GM12874 (cell line): ENCODE measurements at regions not wholly inside any gene's neighbourhood (a gene's known extent, or its start where the extent isn't known, plus 50 kb on each side); places are given as distances from the start of the nearest gene placed in this dataset.

ENCODE experiments used
- TF ChIP-seq, protein P1 (sequence below): IDR thresholded peaks from 2 replicates; pipeline ENCODE4 v1.5.1; 2011; ENCODE audit warnings: low read depth, mild to moderate bottlenecking, control low read depth, low read length, moderate library complexity; ENCODE audit not compliant: insufficient read depth

GRCh38 chr11:19350160-19350559 lies 109.4 kb upstream of the E2F8 start:
- TF ChIP-seq, protein P1, sequence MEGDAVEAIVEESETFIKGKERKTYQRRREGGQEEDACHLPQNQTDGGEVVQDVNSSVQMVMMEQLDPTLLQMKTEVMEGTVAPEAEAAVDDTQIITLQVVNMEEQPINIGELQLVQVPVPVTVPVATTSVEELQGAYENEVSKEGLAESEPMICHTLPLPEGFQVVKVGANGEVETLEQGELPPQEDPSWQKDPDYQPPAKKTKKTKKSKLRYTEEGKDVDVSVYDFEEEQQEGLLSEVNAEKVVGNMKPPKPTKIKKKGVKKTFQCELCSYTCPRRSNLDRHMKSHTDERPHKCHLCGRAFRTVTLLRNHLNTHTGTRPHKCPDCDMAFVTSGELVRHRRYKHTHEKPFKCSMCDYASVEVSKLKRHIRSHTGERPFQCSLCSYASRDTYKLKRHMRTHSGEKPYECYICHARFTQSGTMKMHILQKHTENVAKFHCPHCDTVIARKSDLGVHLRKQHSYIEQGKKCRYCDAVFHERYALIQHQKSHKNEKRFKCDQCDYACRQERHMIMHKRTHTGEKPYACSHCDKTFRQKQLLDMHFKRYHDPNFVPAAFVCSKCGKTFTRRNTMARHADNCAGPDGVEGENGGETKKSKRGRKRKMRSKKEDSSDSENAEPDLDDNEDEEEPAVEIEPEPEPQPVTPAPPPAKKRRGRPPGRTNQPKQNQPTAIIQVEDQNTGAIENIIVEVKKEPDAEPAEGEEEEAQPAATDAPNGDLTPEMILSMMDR: no peak

DNA sequence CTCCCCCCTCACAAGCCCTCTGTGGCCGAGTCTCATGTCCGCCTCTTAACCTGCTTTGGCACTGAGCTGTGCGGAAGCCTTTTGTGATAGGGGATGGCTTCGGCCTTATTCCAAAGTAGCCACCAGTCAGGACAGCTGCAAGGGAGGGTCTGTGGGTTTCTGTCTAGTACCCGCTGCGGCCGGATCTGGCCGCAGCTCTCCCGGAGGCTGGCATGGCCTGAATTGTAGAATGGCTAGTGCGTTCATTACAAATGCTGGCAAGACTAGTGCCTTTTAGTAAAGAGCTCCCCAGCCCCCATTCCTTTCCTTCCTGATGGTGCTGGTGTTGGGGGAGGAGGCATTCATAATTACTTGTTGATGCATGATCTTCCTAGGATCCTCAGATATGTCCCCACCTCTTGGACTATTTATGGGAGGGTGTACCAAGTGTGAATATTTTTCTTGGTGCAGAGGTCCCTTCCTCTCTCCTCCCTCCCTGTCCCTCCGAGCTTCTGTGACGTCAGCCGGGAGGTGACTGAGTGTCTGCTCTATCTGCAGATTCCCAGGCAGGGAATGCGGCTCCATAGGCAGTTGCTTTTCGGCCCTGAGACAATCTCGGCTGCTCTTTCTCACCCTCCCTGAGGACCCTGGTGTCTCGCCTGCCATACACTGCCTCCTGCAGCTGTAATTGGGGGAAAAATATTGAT lies 108.7 kb upstream of the E2F8 start:
- TF ChIP-seq, protein P1: no peak

DNA sequence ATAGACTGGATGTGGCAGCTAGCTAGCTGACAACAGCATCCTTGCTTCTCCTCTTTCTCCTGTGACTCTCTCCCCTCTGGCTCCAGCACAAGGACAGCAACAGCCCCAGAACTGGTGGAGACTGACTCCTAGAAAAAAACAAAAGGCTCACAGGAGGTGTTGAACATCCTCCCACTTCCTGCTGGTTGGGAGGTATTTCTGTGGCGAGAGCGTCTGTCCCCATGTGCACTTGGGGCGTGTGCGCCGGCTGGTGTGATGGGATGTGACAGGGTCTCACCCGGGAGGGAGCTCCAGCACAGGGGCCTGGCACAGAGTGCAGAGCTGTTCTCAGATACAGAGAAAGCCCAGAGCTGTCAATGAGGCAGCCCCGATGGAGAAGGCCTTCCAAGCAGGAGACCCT lies 107.2 kb upstream of the E2F8 start:
- TF ChIP-seq, protein P1: no peak

GRCh38 chr11:19345848-19346681 lies 105.3 kb upstream of the E2F8 start:
- TF ChIP-seq, protein P1: 0 out of 2 replicates have a peak, but pooled peaks have one; percentile 21

GRCh38 chr11:19345519-19345847 lies 104.7 kb upstream of the E2F8 start:
- TF ChIP-seq, protein P1: no peak

GRCh38 chr11:19344661-19345518 lies 104.1 kb upstream of the E2F8 start:
- TF ChIP-seq, protein P1: no peak

DNA sequence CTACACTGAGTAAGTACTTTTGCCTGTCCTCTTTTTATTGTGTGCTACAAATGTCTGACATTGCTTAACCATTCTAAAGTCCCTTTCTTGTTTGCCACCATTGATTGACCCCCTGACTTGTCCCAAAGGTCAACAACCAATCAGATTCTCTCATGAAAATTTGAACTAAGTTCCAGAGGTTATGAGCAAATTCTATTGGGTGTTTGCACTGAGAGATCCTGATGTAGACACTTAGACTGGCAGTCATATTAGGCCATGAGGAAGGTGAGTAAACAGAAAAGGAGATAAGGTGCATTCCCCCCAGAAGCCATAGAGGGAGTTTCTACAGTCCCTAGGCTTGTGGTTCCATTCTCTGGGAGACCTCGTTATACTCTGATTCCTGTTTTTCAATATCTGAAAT lies 101.3 kb upstream of the E2F8 start:
- TF ChIP-seq, protein P1: no peak
